ENCODE measurements at regions not wholly inside any gene's neighbourhood (a gene's known extent, or its start where the extent isn't known, plus 50 kb on each side); places are given as distances from the start of the nearest gene placed in this dataset.
"Not testable (repeated sequence)": the region's sequence is repeated elsewhere in the genome, so short reads cannot be mapped to it uniquely, and the experiment has no call there.

- TF ChIP-seq CTCF, POLR2A (IDR thresholded peaks at IDR 0.05): not testable (repeated sequence)
Observed at GRCh38 chrY:17472068-17472467, 408.0 kb downstream of the CDY2B start.
